Activated CD8-positive, alpha-beta memory T cell treated with anti-CD3 and anti-CD28 coated beads for 36 hours (primary cell): ENCODE measurements at regions not wholly inside any gene's neighbourhood (a gene's known extent, or its start where the extent isn't known, plus 50 kb on each side); places are given as distances from the start of the nearest gene placed in this dataset.
"Not testable (repeated sequence)": the region's sequence is repeated elsewhere in the genome, so short reads cannot be mapped to it uniquely, and the experiment has no call there.

Experiments used
- CTCF ChIA-PET: fragments of 350-600 bp; sonication (Branson Sonifier 250); formaldehyde crosslinking; loops from one replicate; lab custom pipeline; 2021; ENCODE audit warnings: antibody characterized with exemption; lab: Charles Lee
- POLR2A ChIA-PET: fragments of 350-600 bp; sonication (Branson Sonifier 250); formaldehyde crosslinking; loops from one replicate; lab custom pipeline; 2021; ENCODE audit warnings: antibody characterized with exemption; lab: Charles Lee

DNA sequence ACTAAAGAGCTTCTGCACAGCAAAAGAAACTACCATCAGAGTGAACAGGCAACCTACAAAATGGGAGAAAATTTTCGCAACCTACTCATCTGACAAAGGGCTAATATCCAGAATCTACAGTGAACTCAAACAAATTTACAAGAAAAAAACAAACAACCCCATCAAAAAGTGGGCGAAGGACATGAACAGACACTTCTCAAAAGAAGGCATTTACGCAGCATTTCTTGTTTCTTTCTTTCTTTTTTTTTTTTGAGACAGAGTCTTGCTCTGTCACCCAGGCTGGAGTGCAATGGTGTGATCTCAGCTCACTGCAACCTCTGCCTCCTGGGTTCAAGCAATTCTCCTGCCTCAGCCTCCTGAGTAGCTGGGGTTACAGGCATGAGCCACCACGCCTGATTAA lies 138.2 kb downstream of the IER5 start:
- POLR2A ChIA-PET, CTCF ChIA-PET: not testable (repeated sequence)

DNA sequence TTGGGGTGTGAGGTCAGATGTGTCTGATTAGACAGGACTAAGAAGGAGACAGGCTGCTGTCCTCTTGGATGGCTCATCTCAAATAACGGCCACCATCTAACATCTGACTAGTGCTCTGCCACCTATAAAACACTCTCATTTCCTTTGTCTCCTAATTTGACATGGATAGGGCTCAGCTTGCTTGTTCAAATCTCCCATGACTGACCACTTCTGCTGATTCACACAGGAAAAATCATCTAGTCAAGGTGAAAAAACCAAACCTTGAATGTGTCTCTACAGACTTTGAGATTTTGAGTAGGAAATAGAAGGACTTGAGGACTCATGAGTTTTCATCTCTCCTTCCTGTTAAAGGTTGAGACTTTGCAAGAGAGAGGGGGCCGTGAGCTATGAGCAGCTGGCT lies 150.6 kb downstream of the IER5 start:
- ChIA-PET CTCF (no interaction called here), POLR2A (no interaction called here)

DNA sequence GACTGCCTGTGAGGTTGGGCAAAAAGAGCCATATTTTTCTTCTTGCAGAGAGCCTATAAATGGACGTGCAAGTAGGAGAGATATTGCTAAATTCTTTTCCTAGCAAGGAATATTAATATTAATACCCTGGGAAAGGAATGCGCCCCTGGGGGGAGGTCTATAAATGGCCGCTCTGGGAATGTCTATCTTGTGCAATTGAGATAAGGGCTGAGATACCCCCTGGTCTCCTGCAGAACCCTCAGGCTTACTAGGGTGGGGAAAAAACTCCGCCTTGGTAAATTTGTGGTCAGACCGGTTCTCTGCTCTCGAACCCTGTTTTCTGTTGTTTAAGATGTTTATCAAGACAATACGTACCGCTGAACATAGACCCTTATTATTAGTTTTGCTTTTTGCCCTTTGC lies 157.8 kb downstream of the IER5 start:
- CTCF ChIA-PET, POLR2A ChIA-PET: not testable (repeated sequence)

DNA sequence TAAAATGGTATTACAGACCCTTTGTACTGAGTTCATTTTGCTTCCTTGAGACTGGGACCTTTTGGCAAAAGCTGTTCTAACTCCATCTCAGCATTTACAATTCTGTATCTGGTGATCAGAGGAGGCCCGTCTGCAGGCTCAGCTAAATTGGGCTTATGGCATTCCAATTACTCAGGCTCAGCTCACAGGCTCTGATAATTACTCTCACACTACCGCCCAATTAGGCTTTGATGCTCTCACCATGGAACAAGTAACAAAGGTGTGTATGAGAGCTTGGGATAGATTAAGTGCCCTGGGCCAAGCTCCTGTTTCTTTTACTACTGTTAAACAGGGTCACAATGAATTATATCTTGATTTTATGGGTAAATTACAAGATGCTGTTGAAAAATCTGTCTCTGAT lies 159.9 kb downstream of the IER5 start:
- CTCF ChIA-PET: not testable (repeated sequence)
- POLR2A ChIA-PET: interaction anchor here (0.5 kb wide), 1 partner anchor 20 kb away, joined by 5 read pairs; no protein-coding TSS in a partner anchor

DNA sequence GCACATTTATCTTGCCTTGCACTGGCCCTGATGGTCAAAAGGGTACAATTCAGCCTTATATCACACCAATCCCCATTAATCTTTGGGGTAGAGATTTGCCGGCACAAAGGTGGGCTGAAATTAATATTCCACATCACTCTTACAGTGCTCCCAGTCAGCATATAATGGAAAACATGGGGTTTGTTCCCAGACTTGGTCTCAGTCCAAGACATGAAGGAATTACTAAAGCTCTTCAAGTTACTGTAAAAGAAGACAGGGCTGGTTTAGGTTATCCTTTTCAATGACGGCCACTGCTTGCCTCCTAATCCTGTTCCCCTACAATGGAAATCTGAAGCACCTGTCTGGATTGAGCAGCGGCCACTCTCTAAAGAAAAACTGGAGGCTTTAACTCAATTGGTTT lies 160.7 kb downstream of the IER5 start:
- ChIA-PET CTCF (no interaction called here), POLR2A (no interaction called here)

DNA sequence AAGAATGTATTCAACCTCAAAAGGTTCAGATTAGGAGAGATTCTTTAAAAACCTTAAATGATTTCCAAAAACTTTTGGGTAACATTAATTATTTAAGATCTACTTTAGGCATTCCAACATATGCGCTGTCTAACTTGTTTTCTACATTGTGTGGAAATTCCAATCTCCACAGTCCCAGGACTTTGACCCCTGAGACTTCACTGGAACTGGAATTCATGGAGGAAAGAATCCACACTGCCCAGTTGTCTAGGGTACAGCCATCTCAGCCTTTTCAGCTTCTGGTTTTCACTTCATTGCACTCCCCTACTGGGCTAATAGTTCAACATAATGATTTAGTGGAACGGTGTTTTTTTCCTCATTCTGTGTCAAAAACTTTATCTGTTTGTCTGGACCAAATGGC lies 161.5 kb downstream of the IER5 start:
- ChIA-PET CTCF (no interaction called here), POLR2A (no interaction called here)

DNA sequence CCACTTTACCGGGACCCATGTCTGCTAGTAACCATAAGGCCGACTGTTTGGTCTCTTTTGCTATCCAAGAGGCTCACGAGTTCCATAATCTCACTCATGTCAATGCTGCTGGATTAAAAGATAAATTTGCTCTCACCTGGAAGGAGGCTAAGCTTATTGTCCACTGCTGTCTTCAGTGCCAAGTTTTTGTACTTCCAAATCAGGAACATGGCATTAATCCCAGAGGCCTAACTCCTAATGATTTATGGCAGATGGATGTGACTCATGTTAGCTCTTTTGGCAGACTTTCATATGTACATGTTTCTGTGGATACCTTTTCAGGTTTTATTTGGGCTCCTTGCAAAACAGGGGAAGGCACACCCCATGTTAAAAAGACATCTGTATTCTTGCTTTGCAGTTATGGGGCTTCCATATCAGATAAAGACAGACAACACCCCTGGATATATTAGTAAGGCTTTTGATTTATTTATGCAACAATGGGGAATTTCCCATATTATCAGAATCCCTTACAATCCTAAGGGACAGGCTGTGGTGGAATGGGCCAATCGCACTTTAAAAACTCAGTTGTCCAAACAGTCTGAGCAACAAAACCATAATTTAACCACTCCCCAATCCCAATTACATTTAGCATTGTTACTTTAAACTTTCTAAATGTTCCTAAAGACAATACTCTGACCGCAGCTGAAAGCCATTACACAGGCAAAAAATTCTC lies 162.7 kb downstream of the IER5 start:
- POLR2A ChIA-PET: no interaction called here
- CTCF ChIA-PET: no interaction called here

DNA sequence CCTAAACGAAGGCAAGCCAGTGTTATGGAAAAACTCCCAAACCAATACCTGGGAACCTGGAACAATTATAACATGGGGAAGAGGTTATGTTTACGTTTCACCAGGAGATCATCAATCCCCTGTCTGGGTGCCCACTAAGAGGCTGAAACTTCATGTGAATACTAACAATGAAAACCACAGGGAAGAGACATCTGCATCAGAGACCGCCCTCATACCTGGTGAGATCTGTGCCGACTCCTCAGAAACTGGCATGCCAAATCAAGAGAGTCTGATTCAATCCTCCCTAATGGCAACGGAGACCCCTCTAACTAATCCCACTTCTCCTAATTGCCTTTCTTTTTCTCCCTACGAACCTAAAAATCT lies 163.2 kb downstream of the IER5 start:
- ChIA-PET CTCF (no interaction called here), POLR2A (no interaction called here)

DNA sequence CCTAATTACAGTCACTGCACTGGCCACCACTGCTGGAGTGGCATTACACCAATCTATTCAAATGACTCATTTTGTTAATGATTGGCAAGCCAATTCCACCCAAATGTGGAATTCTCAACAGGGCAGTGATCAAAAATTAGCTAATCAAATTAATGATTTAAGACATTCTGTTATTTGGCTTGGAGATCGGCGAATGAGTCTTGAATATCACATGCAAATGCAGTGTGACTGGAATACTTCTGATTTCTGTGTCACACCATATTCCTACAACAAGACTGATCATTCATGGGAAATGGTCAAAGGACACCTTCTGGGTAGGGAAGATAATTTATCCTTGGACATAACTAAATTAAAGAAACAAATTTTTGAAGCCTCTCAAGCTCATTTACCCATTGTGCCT lies 165.1 kb downstream of the IER5 start:
- CTCF ChIA-PET, POLR2A ChIA-PET: not testable (repeated sequence)

DNA sequence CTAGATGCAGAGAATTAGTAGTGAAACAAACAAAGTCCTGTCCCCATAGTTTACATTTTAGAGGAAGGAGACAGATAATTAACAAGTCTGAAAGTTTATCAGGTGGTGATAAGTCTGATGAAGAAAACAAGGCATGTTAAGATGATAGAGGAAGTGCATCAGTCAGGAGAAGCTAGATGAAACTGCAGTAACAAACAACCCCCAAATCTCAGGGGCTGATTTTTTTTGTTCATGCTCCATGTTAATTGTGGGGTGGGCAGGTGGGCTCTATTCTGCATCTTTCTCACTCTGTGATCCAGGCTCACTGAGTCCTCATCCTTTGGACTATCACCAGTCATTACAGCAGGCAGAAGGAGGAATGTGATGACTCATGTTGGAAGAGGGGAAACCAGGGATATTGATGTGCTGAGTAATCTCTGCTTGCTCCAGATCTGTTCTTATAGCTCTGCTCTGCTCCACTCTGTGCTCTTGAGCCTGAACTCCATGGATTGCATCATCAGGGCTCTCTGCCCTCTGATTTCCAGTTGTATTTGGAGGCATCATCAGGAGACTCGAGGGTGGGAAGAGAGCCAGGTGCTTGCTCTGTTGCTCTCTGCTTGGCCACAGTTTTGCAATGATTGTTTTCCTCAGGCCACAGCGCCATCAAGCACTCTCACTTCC lies 166.9 kb downstream of the IER5 start:
- ChIA-PET POLR2A (no interaction called here), CTCF (no interaction called here)

DNA sequence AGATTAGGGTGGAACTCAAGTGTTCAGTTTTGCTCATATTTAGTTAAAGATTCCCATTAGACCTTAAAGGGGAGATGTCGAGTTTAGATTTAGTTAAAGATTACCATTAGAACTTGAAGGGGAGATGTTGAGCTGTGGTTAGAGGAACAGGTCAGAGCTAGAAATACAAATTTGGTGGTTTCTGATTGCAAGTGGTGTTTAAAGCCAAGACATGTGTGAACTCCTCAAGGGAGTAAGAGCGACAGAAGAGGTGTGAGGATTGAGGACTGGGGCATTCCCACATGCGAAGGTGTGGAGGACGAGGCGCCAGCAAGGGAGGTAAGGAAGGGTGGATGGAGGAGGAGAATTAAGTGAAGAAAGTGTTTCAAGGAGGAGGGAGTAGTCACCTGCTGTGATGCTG lies 168.6 kb downstream of the IER5 start:
- ChIA-PET POLR2A (no interaction called here), CTCF (no interaction called here)

DNA sequence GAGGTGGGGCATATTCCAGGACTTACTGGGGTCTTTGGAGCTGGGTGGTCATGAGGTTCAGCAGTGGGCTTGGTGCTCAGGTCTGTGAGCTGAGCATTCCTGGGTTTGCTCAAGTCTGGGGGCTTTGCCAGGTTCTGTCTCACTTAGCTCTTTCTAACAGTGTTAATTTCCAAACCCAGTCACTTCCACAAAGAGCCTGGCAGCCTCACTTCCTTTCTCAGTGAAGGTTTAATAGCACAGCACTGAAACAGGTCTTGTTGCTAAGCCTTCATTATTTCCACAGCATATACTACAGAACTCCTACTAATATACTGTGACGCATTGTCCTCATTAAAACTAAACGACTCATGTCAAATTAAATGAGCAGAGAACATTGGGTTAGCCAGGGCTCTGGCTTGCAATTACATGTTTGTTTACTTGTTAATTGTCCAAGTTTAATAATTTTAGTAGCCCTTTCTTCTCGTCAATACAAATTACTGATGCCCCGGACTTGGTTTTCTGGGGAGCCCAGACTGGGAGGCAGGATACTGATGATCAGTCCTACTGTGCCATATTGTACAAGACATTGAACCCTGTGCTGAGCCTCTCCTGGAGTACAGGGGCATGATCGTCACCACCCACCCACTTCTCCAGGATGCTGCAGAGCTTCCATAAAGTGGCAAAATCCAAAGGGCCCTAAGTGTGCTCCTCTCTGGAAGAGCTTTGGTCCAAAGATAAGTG lies 170.7 kb downstream of the IER5 start:
- POLR2A ChIA-PET: no interaction called here
- CTCF ChIA-PET: no interaction called here

DNA sequence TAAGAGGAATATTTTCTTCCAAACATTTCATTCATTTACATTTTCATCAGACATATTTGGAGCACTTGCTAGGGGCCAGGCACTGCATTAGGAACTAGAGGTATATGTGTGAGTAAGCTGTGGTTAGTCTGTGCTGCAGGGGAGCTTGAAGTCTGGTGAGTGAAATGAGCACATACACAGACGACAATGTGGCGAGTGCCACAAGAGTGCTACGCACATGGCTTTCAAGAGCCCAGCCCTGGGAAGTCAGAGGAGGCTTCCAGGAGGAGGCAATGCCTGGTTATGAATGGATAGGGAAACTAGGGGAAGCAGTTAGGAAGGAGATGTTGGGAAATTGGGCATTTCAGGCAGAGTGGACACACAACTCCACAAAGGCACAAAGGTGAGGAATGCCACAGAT lies 171.8 kb downstream of the IER5 start:
- ChIA-PET POLR2A (no interaction called here), CTCF (no interaction called here)

DNA sequence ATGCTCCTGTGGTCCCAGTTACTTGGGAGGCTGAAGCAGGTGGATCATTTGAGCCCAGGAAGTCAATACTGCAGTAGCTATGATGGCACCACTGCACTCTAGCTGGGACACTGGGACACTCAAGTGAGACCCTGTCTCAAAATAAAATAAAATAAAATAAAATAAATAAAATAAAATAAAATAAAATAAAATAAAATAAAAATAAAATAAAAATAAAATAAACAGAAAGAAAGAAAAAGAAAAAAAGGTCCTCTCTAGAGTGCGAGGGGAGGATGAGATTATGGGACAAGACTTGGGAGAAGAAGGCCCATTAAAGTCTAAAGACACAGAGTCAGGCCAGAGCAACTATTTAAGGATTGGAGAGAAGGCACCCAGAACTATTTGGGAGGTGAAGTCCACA lies 172.5 kb downstream of the IER5 start:
- CTCF ChIA-PET: no interaction called here
- POLR2A ChIA-PET: no interaction called here

DNA sequence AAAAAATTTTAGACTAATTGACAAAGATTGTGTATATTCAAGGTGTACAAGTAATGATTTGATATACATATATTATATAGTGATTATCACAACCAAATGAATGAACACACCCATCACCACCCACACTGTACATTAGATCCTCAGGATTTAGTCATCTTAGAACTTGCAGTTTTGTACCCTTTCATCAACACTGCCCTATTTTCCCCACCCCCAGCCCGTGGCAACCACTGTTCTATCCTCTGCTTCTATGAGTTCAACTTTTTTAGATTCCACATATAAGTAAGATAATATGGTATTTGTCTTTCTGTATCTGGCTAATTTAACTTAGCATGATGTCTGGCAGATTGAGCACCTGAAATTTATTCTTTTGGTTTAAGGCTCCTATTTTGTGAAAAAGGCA lies 173.6 kb downstream of the IER5 start:
- POLR2A ChIA-PET: no interaction called here
- CTCF ChIA-PET: no interaction called here

DNA sequence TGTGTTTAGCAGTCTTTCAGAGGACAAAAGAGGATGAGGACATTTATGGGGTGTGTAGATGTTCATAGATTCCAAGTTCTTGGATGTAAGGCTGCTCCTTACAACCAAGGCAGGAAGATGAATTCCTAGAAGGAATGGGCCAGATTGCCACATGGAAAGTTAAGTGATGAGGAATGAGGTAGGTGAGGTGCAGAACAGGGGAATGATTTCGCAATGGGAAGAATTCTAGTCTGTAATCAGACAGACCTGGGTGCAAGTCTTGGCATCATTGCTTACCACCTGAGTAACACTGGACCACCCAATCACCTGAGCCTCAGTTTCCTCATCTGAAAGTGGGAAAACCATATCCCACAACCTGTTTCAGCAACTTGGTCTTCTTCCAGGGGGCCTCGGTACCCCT lies 174.9 kb downstream of the IER5 start:
- ChIA-PET POLR2A (no interaction called here), CTCF (no interaction called here)

DNA sequence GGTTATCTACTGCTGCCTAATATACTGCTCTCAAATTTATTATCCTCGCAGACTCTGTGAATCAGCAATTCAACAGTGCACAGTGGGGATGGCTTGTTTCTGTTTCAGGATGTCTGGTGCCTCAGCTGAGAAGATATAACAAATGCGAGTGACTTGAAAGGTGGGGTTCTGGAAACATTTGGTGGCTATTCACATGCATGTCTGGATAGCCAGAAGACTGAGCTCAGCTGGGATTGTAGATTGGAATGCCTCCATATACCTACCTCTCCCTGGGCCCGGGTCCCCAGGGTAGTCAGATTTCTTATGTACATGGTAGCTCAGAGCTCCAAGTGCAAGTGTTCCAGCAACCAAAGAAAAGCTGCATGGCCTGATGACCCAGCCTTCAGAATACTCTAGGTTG lies 176.3 kb downstream of the IER5 start:
- CTCF ChIA-PET: no interaction called here
- POLR2A ChIA-PET: no interaction called here

DNA sequence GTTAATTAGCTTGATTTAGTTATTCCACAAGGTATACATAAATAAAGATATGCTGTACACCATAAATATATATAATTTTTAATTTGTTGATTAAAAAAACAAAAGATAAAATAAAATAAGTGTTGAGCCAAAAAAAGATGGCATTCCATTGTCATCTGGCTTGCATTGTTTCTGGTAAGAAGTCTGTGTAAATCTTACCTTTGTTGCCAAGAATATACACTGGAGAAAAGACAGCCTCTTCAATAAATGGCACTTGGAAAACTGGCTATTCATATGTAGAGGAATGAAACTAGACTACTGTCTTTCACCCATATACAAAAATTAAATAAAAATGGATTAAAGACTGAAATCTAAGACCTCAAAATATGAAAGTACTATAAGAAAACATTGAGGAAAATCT lies 196.5 kb downstream of the IER5 start:
- CTCF ChIA-PET: no interaction called here
- POLR2A ChIA-PET: no interaction called here

DNA sequence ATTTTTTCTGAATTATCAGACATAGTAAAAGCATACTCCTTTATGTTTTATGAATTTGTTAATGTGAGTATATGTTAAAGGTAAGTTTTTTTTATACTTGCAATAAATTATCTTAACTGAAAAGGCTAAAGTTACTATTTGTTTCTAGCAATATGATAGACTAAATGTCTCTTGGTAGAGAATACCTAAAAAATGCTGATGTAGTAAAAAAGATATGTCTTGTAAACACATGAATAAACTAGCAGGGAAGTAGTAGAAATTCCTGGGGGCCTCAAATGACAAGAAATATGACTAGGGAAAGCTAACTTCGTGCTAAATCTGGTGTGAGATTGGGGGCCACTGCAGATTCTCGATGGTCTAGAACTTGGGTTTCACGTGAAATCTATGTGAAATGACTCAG lies 188.1 kb upstream of the CACNA1E start:
- ChIA-PET POLR2A (no interaction called here), CTCF (no interaction called here)

DNA sequence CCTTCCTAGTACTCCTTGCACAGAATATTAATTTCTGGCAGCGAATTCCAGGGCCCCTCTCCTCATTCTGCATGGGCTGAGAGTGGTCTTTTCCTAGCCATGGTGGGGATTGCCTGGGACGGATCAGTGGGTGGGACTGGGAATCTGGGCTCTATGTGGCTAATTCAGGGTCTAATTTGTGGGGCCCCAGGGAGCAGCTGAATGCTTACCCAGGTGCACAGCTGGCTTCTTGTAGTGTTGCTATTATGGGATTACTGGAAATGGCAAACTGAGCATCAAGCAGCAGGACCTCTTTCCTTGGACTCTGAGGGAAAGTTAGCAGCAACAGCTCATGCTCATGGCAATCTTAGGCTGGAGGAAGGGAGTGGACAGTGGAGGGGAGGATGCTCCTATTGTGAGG lies 187.1 kb upstream of the CACNA1E start:
- CTCF ChIA-PET: no interaction called here
- POLR2A ChIA-PET: no interaction called here

DNA sequence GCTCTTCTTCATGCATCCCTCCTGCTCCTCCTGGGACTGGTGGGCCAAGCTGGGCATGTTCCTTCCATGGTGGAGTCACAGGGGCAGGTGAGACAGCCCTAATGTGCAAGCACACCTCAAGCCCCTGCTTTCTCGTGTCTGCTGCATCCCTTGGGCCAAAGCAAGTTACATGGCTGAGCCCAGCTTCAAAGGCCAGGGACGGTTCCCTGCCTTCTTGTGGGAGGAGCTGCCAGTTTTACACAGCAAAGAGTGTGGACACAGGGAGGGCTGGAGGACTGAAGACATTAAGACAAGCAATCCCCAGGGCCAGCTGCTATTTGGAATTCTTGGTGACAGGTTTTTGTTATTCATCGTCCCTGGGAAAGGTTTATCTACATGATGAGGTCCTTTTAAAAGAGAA lies 175.2 kb upstream of the CACNA1E start:
- CTCF ChIA-PET: no interaction called here

More for the DNA sequence above, 175.2 kb upstream of the CACNA1E start:
- POLR2A ChIA-PET: no interaction called here
